ENCODE measurements at regions not wholly inside any gene's neighbourhood (a gene's known extent, or its start where the extent isn't known, plus 50 kb on each side); places are given as distances from the start of the nearest gene placed in this dataset.

DNA sequence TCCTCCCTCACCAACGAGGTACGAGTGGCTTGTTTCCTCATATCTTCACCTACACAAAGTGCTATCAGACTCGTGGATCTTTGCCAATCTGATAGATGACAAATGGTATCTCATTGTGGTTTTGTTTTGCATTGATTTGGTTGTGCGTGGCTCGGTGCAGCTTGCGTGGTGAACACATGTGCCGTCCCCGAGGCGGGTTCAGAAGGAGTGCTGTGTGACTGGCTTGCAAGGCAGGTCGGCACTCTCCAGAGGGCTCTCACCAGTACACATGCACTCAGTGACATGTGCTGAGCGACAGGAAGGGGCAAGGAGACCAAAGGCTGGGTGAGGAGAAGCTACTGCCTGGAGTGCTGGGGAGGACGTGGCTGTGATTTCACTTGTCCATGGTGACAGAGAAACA is 95.3 kb upstream of the PITX1 start:
- TF ChIP-seq, protein P1, sequence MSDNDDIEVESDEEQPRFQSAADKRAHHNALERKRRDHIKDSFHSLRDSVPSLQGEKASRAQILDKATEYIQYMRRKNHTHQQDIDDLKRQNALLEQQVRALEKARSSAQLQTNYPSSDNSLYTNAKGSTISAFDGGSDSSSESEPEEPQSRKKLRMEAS (IDR thresholded peaks at IDR 0.05), result no peak
- TF ChIP-seq, protein P2, sequence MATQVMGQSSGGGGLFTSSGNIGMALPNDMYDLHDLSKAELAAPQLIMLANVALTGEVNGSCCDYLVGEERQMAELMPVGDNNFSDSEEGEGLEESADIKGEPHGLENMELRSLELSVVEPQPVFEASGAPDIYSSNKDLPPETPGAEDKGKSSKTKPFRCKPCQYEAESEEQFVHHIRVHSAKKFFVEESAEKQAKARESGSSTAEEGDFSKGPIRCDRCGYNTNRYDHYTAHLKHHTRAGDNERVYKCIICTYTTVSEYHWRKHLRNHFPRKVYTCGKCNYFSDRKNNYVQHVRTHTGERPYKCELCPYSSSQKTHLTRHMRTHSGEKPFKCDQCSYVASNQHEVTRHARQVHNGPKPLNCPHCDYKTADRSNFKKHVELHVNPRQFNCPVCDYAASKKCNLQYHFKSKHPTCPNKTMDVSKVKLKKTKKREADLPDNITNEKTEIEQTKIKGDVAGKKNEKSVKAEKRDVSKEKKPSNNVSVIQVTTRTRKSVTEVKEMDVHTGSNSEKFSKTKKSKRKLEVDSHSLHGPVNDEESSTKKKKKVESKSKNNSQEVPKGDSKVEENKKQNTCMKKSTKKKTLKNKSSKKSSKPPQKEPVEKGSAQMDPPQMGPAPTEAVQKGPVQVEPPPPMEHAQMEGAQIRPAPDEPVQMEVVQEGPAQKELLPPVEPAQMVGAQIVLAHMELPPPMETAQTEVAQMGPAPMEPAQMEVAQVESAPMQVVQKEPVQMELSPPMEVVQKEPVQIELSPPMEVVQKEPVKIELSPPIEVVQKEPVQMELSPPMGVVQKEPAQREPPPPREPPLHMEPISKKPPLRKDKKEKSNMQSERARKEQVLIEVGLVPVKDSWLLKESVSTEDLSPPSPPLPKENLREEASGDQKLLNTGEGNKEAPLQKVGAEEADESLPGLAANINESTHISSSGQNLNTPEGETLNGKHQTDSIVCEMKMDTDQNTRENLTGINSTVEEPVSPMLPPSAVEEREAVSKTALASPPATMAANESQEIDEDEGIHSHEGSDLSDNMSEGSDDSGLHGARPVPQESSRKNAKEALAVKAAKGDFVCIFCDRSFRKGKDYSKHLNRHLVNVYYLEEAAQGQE (IDR thresholded peaks at IDR 0.05), result no peak
- TF ChIP-seq RAD21 (IDR thresholded peaks at IDR 0.05), result no peak
- TF ChIP-seq, protein P3, sequence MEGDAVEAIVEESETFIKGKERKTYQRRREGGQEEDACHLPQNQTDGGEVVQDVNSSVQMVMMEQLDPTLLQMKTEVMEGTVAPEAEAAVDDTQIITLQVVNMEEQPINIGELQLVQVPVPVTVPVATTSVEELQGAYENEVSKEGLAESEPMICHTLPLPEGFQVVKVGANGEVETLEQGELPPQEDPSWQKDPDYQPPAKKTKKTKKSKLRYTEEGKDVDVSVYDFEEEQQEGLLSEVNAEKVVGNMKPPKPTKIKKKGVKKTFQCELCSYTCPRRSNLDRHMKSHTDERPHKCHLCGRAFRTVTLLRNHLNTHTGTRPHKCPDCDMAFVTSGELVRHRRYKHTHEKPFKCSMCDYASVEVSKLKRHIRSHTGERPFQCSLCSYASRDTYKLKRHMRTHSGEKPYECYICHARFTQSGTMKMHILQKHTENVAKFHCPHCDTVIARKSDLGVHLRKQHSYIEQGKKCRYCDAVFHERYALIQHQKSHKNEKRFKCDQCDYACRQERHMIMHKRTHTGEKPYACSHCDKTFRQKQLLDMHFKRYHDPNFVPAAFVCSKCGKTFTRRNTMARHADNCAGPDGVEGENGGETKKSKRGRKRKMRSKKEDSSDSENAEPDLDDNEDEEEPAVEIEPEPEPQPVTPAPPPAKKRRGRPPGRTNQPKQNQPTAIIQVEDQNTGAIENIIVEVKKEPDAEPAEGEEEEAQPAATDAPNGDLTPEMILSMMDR (IDR thresholded peaks at IDR 0.05; ENCODE audit: low read depth, low read length, missing input control), result no peak
- no peak for TF ChIP-seq SP1 (IDR thresholded peaks at IDR 0.05)
- TF ChIP-seq NR2F2 (IDR thresholded peaks at IDR 0.05), result no peak
- TF ChIP-seq JUND (IDR thresholded peaks at IDR 0.05), result no peak
- TF ChIP-seq TAF1 (conservative IDR thresholded peaks at IDR 0.05), result no peak
- no peak for TF ChIP-seq YY1 (IDR thresholded peaks at IDR 0.05)
- TF ChIP-seq GABPA (IDR thresholded peaks at IDR 0.05 in 1 of 2, conservative IDR thresholded peaks at IDR 0.05 in 1 of 2), result no peak

Measured in liver (tissue), 3 donors.